ENCODE measurements at regions not wholly inside any gene's neighbourhood (a gene's known extent, or its start where the extent isn't known, plus 50 kb on each side); places are given as distances from the start of the nearest gene placed in this dataset.

- no peak for TF ChIP-seq CTCF (IDR thresholded peaks at IDR 0.05)
- Histone ChIP-seq H3K27ac (no peak overlapping the region), H3K36me3 (no peaks in the 10 kb centered on the region), H3K4me1 (peaks cover 0 to 9% (median 2%) of the 10 kb centered on the region in 9 donors), H3K4me3 (no peak overlapping the region), H3K9me3 (peaks cover 0 to 30% (median 9%) of the 10 kb centered on the region in 11 donors), H3K27me3 (no peaks in the 10 kb centered on the region)
- intact Hi-C loops (cut with DNase I): no loop called here
- 72 to 73% methylated on average over 4 of the region's 4 CpGs for WGBS, 2 donors
- DNase-seq (no peak), ATAC-seq (peak in 1 of 8 donors; percentile 27)
Observed at GRCh38 chr18:10085416-10085815, 171.6 kb downstream of the VAPA start.

GRCh38 chr18:10085876-10086275, 172.1 kb downstream of the VAPA start:
- peaks cover 0 to 30% (median 9%) of the 10 kb centered on the region in 11 donors for H3K9me3 ChIP-seq
- intact Hi-C loops (cut with DNase I): no loop called here
- no peaks in the 10 kb centered on the region for H3K27me3 ChIP-seq
- H3K36me3 ChIP-seq: no peaks in the 10 kb centered on the region
- ATAC-seq (no peak), DNase-seq (no peak)
- TF ChIP-seq CTCF (IDR thresholded peaks at IDR 0.05): no peak
- H3K4me1 ChIP-seq: peaks cover 0 to 9% (median 2%) of the 10 kb centered on the region in 9 donors
- no peak overlapping the region for H3K27ac ChIP-seq
- H3K4me3 ChIP-seq: no peak overlapping the region
- WGBS, 2 donors: 81 to 90% methylated on average over 3 of the region's 3 CpGs

- Histone ChIP-seq H3K9me3 (peaks cover 0 to 29% (median 9%) of the 10 kb centered on the region in 11 donors), H3K4me3 (no peak overlapping the region), H3K27ac (no peak overlapping the region), H3K27me3 (no peaks in the 10 kb centered on the region), H3K36me3 (no peaks in the 10 kb centered on the region), H3K4me1 (peaks cover 0 to 3% (median 0%) of the 10 kb centered on the region in 9 donors)
- ATAC-seq (peak in 1 of 8 donors; percentile 40), DNase-seq (no peak)
- 86 to 87% methylated on average over 13 of the region's 13 CpGs for WGBS, 2 donors
- no peak for TF ChIP-seq CTCF (IDR thresholded peaks at IDR 0.05)
- intact Hi-C loops (cut with DNase I): no loop called here
Observed at GRCh38 chr18:10086458-10087210, 172.8 kb downstream of the VAPA start.

- no peak for ATAC-seq
- Histone ChIP-seq H3K27ac (no peak overlapping the region), H3K4me1 (no peaks in the 10 kb centered on the region), H3K9me3 (peaks cover 0 to 8% (median 0%) of the 10 kb centered on the region in 11 donors), H3K4me3 (no peak overlapping the region), H3K36me3 (no peaks in the 10 kb centered on the region), H3K27me3 (no peaks in the 10 kb centered on the region)
- TF ChIP-seq CTCF (IDR thresholded peaks at IDR 0.05): no peak
- DNase-seq: no peak
- intact Hi-C loops (cut with DNase I): no loop called here
- 91 to 96% methylated on average over 3 of the region's 3 CpGs for WGBS, 2 donors
Observed at GRCh38 chr18:10088734-10089133, 174.9 kb downstream of the VAPA start.
